SH-SY5Y (cell line): ENCODE measurements at regions not wholly inside any gene's neighbourhood (a gene's known extent, or its start where the extent isn't known, plus 50 kb on each side); places are given as distances from the start of the nearest gene placed in this dataset.

Experiments used
- GATA2 ChIP-seq: IDR thresholded peaks from 2 replicates; pipeline ENCODE4 v1.6.1; 2011; ENCODE audit warnings: mild to moderate bottlenecking, low read depth, low read length
- GATA3 ChIP-seq: IDR thresholded peaks from 2 replicates; pipeline ENCODE4 v1.6.1; 2011; ENCODE audit warnings: low read depth, mild to moderate bottlenecking, low read length, moderate library complexity

DNA sequence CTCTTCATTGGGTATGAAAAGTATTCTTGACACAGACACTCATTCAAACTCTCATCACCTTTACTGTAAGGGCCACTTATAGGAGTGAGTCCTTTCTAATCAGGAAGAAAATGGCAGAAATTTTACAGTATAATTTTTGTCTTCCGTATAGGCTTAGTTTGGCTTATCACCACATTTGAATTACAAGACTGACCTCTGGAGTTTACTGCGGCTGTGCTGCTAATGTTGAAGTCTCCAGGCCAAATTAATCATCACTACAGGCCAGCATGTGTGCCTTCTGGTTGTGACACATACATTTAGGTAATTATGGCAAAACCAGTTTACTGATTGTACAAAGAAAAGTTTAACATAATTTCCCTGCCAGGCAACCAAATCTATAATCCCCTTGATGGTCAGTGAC, 753.6 kb upstream of the GCFC2 start:
- TF ChIP-seq GATA3 (no peak), GATA2 (no peak)
